Endothelial cell of umbilical vein (primary cell): ENCODE measurements at regions not wholly inside any gene's neighbourhood (a gene's known extent, or its start where the extent isn't known, plus 50 kb on each side); places are given as distances from the start of the nearest gene placed in this dataset.
"Not testable (repeated sequence)": the region's sequence is repeated elsewhere in the genome, so short reads cannot be mapped to it uniquely, and the experiment has no call there.

Experiments used
- CTCF ChIP-seq, 2 donors: IDR thresholded peaks; 1 replicate in 1 of 2; 2 replicates in 1 of 2; pipeline ENCODE4 v1.5.1; 2011; ENCODE audit warnings: low read length in 2 of 2, mild to moderate bottlenecking in 2 of 2, moderate library complexity in 2 of 2, control low read depth in 1 of 2, inconsistent platforms in 1 of 2, low read depth in 1 of 2; ENCODE audit not compliant: insufficient read depth in 1 of 2; ENCODE audit errors: extremely low read depth in 1 of 2
- EZH2 ChIP-seq: IDR thresholded peaks from 2 replicates; pipeline ENCODE4 v1.6.1; 2012; ENCODE audit warnings: borderline replicate concordance, low read depth, mild to moderate bottlenecking, moderate library complexity, low read length, inconsistent platforms; ENCODE audit not compliant: severe bottlenecking

- not testable (repeated sequence) for TF ChIP-seq CTCF (IDR thresholded peaks at IDR 0.05; ENCODE audit: extremely low read depth in 1 of 2, insufficient read depth in 1 of 2, low read depth in 1 of 2, low read length in 2 of 2); EZH2
These were observed 771.6 kb upstream of the TPTE start for GRCh38 chr21:9749741-9750230.
